SK-N-SH (cell line): ENCODE measurements at regions not wholly inside any gene's neighbourhood (a gene's known extent, or its start where the extent isn't known, plus 50 kb on each side); places are given as distances from the start of the nearest gene placed in this dataset.

Experiments
- CTCF ChIA-PET: fragments of 300-600, 350-600 bp; formaldehyde crosslinking; extraction: SDS; loops from one replicate; lab custom pipeline; 2021; lab: Yijun Ruan, JAX
- POLR2A ChIA-PET: fragments of 350-600 bp; sonication (Branson Sonifier 250); formaldehyde crosslinking; extraction: SDS; loops from one replicate; lab custom pipeline; 2020; ENCODE audit warnings: antibody characterized with exemption, inconsistent platforms; lab: Yijun Ruan, JAX
- DNase-seq: peaks from one replicate; pipeline ENCODE4 v3.0.0; 2012
- H2AFZ ChIP-seq: fragments of 200-600 bp; sonication (generic); 2 replicates; pipeline ENCODE4 v1.8.1; 2016; ENCODE audit warnings: antibody characterized with exemption, mild to moderate bottlenecking, low read depth
- H3F3A ChIP-seq: fragments of 200-600 bp; sonication (generic); replicated peaks from 2 replicates; pipeline ENCODE3; 2016; ENCODE audit warnings: antibody characterized with exemption, mild to moderate bottlenecking; ENCODE audit not compliant: insufficient read depth
- H3K27ac ChIP-seq, 2 experiments: fragments of 200-500 bp in 1 of 2; fragments of 200-600 bp in 1 of 2; sonication (Bioruptor generic) in 1 of 2; sonication (generic), shearing (Covaris generic) in 1 of 2; 2 replicates each; pipeline versions ENCODE4 v1.5.1 to v1.6.1; 2014 to 2016; ENCODE audit warnings: low read depth in 2 of 2, inconsistent platforms in 1 of 2, low read length in 1 of 2, mild to moderate bottlenecking in 1 of 2, mixed read lengths in 1 of 2
- H3K27me3 ChIP-seq: fragments of 200-600 bp; sonication (generic), shearing (Covaris generic); 2 replicates; pipeline ENCODE4 v1.6.1; 2016; ENCODE audit warnings: mixed run types; ENCODE audit not compliant: insufficient read depth
- H3K36me3 ChIP-seq, 2 experiments: fragments of 200-500 bp in 1 of 2; fragments of 200-600 bp in 1 of 2; sonication (Bioruptor generic) in 1 of 2; sonication (generic) in 1 of 2; replicated peaks in 1 of 2; 2 replicates each; pipeline versions ENCODE3 to v1.5.1; 2014 to 2016; ENCODE audit warnings: low read length in 1 of 2, mild to moderate bottlenecking in 1 of 2; ENCODE audit not compliant: insufficient read depth in 2 of 2, control insufficient read depth in 1 of 2
- H3K4me1 ChIP-seq, 2 experiments: fragments of 200-500 bp in 1 of 2; fragments of 200-600 bp in 1 of 2; sonication (Bioruptor generic) in 1 of 2; sonication (generic), shearing (Covaris generic) in 1 of 2; 2 replicates each; pipeline versions ENCODE4 v1.5.1 to v1.6.1; 2014 to 2016; ENCODE audit warnings: low read depth in 1 of 2, low read length in 1 of 2, mixed run types in 1 of 2; ENCODE audit not compliant: insufficient read depth in 2 of 2, control insufficient read depth in 1 of 2
- H3K4me2 ChIP-seq: fragments of 200-600 bp; sonication (generic), shearing (Covaris generic); 2 replicates; pipeline ENCODE4 v1.6.1; 2017; ENCODE audit warnings: mixed run types
- H3K4me3 ChIP-seq, 2 experiments: fragments of 200-500 bp in 1 of 2; fragments of 200-600 bp in 1 of 2; sonication (Bioruptor generic) in 1 of 2; sonication (generic), shearing (Covaris generic) in 1 of 2; 2 replicates each; pipeline versions ENCODE4 v1.5.1 to v1.8.1; 2014 to 2016; ENCODE audit warnings: low read depth in 2 of 2, inconsistent platforms in 1 of 2, low read length in 1 of 2, mild to moderate bottlenecking in 1 of 2, mixed read lengths in 1 of 2, moderate library complexity in 1 of 2
- H3K79me2 ChIP-seq: fragments of 200-600 bp; sonication (generic); 2 replicates; pipeline ENCODE4 v1.8.1; 2017; ENCODE audit warnings: mild to moderate bottlenecking; ENCODE audit not compliant: insufficient read depth
- H3K9ac ChIP-seq: fragments of 200-600 bp; sonication (generic); 2 replicates; pipeline ENCODE4 v1.6.1; 2017; ENCODE audit warnings: mixed run types
- H3K9me2 ChIP-seq: fragments of 200-600 bp; sonication (generic); 2 replicates; pipeline ENCODE4 v1.6.1; 2017; ENCODE audit warnings: mixed run types
- H3K9me3 ChIP-seq: fragments of 200-600 bp; sonication (generic); 2 replicates; pipeline ENCODE4 v1.6.1; 2017; ENCODE audit warnings: mixed run types, mild to moderate bottlenecking, moderate library complexity
- H4K20me1 ChIP-seq: fragments of 200-600 bp; sonication (generic); 2 replicates; pipeline ENCODE4 v1.6.1; 2017; ENCODE audit warnings: mild to moderate bottlenecking, mixed run types; ENCODE audit not compliant: insufficient read depth
- CTCF ChIP-seq: fragments of 200-600 bp; sonication (generic); IDR thresholded peaks from 2 replicates; pipeline ENCODE4 v1.6.1; 2017; ENCODE audit warnings: antibody characterized with exemption, mild to moderate bottlenecking, moderate library complexity
- EP300 ChIP-seq, 2 experiments: IDR thresholded peaks; 2 replicates each; pipeline versions ENCODE4 v1.4.0 to v1.6.1; 2012; ENCODE audit warnings: borderline replicate concordance in 1 of 2, low read depth in 1 of 2, low read length in 1 of 2
- EZH2phosphoT487 ChIP-seq: fragments of 200-600 bp; sonication (generic); IDR thresholded peaks from 2 replicates; pipeline ENCODE4 v1.6.1; 2017; ENCODE audit warnings: low read depth, mixed run types, mild to moderate bottlenecking, antibody characterized with exemption, moderate library complexity, borderline replicate concordance
- FOSL2 ChIP-seq: IDR thresholded peaks from 2 replicates; pipeline ENCODE4 v1.4.0; 2012; ENCODE audit warnings: low read depth, mild to moderate bottlenecking, moderate library complexity, borderline replicate concordance
- FOXM1 ChIP-seq: IDR thresholded peaks from 2 replicates; pipeline ENCODE4 v1.4.0; 2012; ENCODE audit warnings: low read depth, mild to moderate bottlenecking
- GABPA ChIP-seq: IDR thresholded peaks from 2 replicates; pipeline ENCODE4 v1.4.0; 2012; ENCODE audit warnings: low read depth, mild to moderate bottlenecking
- GATA2 ChIP-seq: sonication (generic); formaldehyde crosslinking; IDR thresholded peaks from 2 replicates; pipeline ENCODE4 v1.5.0; 2020; ENCODE audit warnings: mild to moderate bottlenecking, missing genetic modification reagents
- IRF3 ChIP-seq: fragments of 150-350 bp; IDR thresholded peaks from 2 replicates; pipeline ENCODE4 v1.6.1; 2016; ENCODE audit warnings: mild to moderate bottlenecking, low read depth, low read length
- MEF2A ChIP-seq: IDR thresholded peaks from 2 replicates; pipeline ENCODE4 v1.4.0; 2012; ENCODE audit warnings: low read depth, borderline replicate concordance
- NFIC ChIP-seq: IDR thresholded peaks from 2 replicates; pipeline ENCODE4 v1.4.0; 2012; ENCODE audit warnings: borderline replicate concordance
- NRF1 ChIP-seq: IDR thresholded peaks from 2 replicates; pipeline ENCODE4 v1.6.1; 2012; ENCODE audit warnings: low read depth, mild to moderate bottlenecking, low read length
- PBX3 ChIP-seq: IDR thresholded peaks from 2 replicates; pipeline ENCODE4; 2012
- RCOR1 ChIP-seq: fragments of 150-350 bp; IDR thresholded peaks from 2 replicates; pipeline ENCODE4 v1.6.1; 2017; ENCODE audit warnings: antibody characterized with exemption, low read length
- REST ChIP-seq: IDR thresholded peaks from 2 replicates; pipeline ENCODE4 v1.6.1; 2012; ENCODE audit warnings: mild to moderate bottlenecking, low read depth, low read length, moderate library complexity
- RFX5 ChIP-seq: IDR thresholded peaks from 2 replicates; pipeline ENCODE4 v1.6.1; 2012; ENCODE audit warnings: mild to moderate bottlenecking, improper control_type of control experiment, low read length
- RXRA ChIP-seq: IDR thresholded peaks from 2 replicates; pipeline ENCODE4 v1.4.0; 2012; ENCODE audit warnings: low read depth, mild to moderate bottlenecking, borderline replicate concordance
- SIN3A ChIP-seq: IDR thresholded peaks from 2 replicates; pipeline ENCODE4 v1.6.1; 2012; ENCODE audit warnings: low read depth, mild to moderate bottlenecking, low read length, moderate library complexity, borderline replicate concordance
- SMC3 ChIP-seq: IDR thresholded peaks from 2 replicates; pipeline ENCODE4 v1.6.1; 2012; ENCODE audit warnings: low read depth, low read length, improper control_type of control experiment
- TAF1 ChIP-seq: IDR thresholded peaks from 2 replicates; pipeline ENCODE4 v1.6.1; 2012; ENCODE audit warnings: low read depth, mild to moderate bottlenecking, low read length, moderate library complexity, borderline replicate concordance
- TEAD4 ChIP-seq: IDR thresholded peaks from 2 replicates; pipeline ENCODE4 v1.4.0; 2012; ENCODE audit warnings: mild to moderate bottlenecking, borderline replicate concordance; ENCODE audit not compliant: insufficient read depth

GRCh38 chr4:10353110-10353509 is 104.1 kb downstream of the ZNF518B start:
- no peaks in the 10 kb centered on the region for H3F3A ChIP-seq
- CTCF ChIA-PET, result no interaction called here
- no peak for DNase-seq
- no peak overlapping the region for H2AFZ ChIP-seq
- no peak overlapping the region for H3K27ac ChIP-seq
- no peaks in the 10 kb centered on the region for H3K9me3 ChIP-seq
- H3K4me1 ChIP-seq, result no peaks in the 10 kb centered on the region
- H3K4me2 ChIP-seq, result no peak overlapping the region
- no peak overlapping the region for H3K9ac ChIP-seq
- no peaks in the 10 kb centered on the region for H3K36me3 ChIP-seq
- H3K27me3 ChIP-seq, result no peaks in the 10 kb centered on the region
- H3K9me2 ChIP-seq, result no peaks in the 10 kb centered on the region
- no peak overlapping the region for H3K4me3 ChIP-seq
- no peaks in the 10 kb centered on the region for H3K79me2 ChIP-seq
- POLR2A ChIA-PET, result no interaction called here
- no peaks in the 10 kb centered on the region for H4K20me1 ChIP-seq
- no peak for TF ChIP-seq TEAD4
- no peak for TF ChIP-seq EZH2phosphoT487
- TF ChIP-seq IRF3, result no peak
- no peak for TF ChIP-seq TAF1
- no peak for TF ChIP-seq PBX3
- no peak for TF ChIP-seq RFX5
- TF ChIP-seq CTCF, result no peak
- no peak for TF ChIP-seq MEF2A
- TF ChIP-seq RXRA, result no peak
- no peak for TF ChIP-seq SIN3A
- no peak for TF ChIP-seq FOXM1
- TF ChIP-seq SMC3, result no peak
- TF ChIP-seq GATA2 (CRISPR knock-in tag), result no peak
- TF ChIP-seq EP300 (IDR thresholded peaks at IDR 0.05; ENCODE audit: borderline replicate concordance in 1 of 2, low read depth in 1 of 2, low read length in 1 of 2), result no peak
- TF ChIP-seq REST, result no peak
- no peak for TF ChIP-seq NFIC
- no peak for TF ChIP-seq RCOR1
- TF ChIP-seq NRF1, result no peak
- no peak for TF ChIP-seq FOSL2
- no peak for TF ChIP-seq GABPA
